Peyer's patch (tissue), 4 donors: ENCODE measurements at regions not wholly inside any gene's neighbourhood (a gene's known extent, or its start where the extent isn't known, plus 50 kb on each side); places are given as distances from the start of the nearest gene placed in this dataset.

Experiments used
- CTCF ChIP-seq, 6 experiments: fragments of 450-650 bp in 4 of 6; fragments of 200-600 bp in 2 of 6; sonication (generic) in 1 of 6; IDR thresholded peaks; one replicate each; pipeline ENCODE4 v1.5.1; 2017 to 2019; ENCODE audit warnings: antibody characterized with exemption in 6 of 6, mild to moderate bottlenecking in 3 of 6, moderate library complexity in 1 of 6
- POLR2A ChIP-seq, 2 donors: fragments of 450-650 bp; IDR thresholded peaks; one replicate each; pipeline ENCODE4 v1.5.1; 2017; ENCODE audit warnings: antibody characterized with exemption in 2 of 2, mild to moderate bottlenecking in 2 of 2, moderate library complexity in 2 of 2

GRCh38 chr7:131969560-131969959 lies 413.1 kb upstream of the PODXL start:
- TF ChIP-seq CTCF (IDR thresholded peaks at IDR 0.05) (no peak), POLR2A (IDR thresholded peaks at IDR 0.05) (no peak)
